Epithelial cell of esophagus (primary cell): ENCODE measurements at regions not wholly inside any gene's neighbourhood (a gene's known extent, or its start where the extent isn't known, plus 50 kb on each side); places are given as distances from the start of the nearest gene placed in this dataset.
A peak's percentile ranks its signal among the peaks of the same experiment; 100 is the strongest.

Experiments used
- DNase-seq: peaks from one replicate; pipeline ENCODE4 v3.0.0; 2010; ENCODE audit warnings: low read depth
- H3K4me3 ChIP-seq: 2 replicates; pipeline ENCODE4 v1.5.1; 2011; ENCODE audit warnings: mild to moderate bottlenecking, low read length, control low read depth
- CTCF ChIP-seq: IDR thresholded peaks from 2 replicates; pipeline ENCODE4 v1.5.1; 2011; ENCODE audit warnings: low read depth, mild to moderate bottlenecking, low read length, control low read depth, inconsistent platforms; ENCODE audit not compliant: insufficient read depth; ENCODE audit errors: missing control alignments

- no peak overlapping the region for H3K4me3 ChIP-seq
- DNase-seq = no peak
- TF ChIP-seq CTCF = no peak
These were observed 434.3 kb upstream of the IGFBP3 start for GRCh38 chr7:46355331-46355730.

- peak; percentile 78 for TF ChIP-seq CTCF
- peak; percentile 68 for DNase-seq
- H3K4me3 ChIP-seq = no peak overlapping the region
These were observed 431.2 kb upstream of the IGFBP3 start for GRCh38 chr7:46352004-46352954.

GRCh38 chr7:46349490-46349889 is 428.4 kb upstream of the IGFBP3 start:
- no peak for TF ChIP-seq CTCF
- no peak overlapping the region for H3K4me3 ChIP-seq
- no peak for DNase-seq

- H3K4me3 ChIP-seq = no peak overlapping the region
- TF ChIP-seq CTCF = no peak
- DNase-seq = peak; percentile 48
These were observed 423.5 kb upstream of the IGFBP3 start for GRCh38 chr7:46344533-46344932.

- TF ChIP-seq CTCF = no peak
- no peak overlapping the region for H3K4me3 ChIP-seq
- no peak for DNase-seq
These were observed 422.7 kb upstream of the IGFBP3 start for GRCh38 chr7:46343802-46344201.

- DNase-seq = no peak
- TF ChIP-seq CTCF = no peak
These were observed 401.9 kb upstream of the IGFBP3 start for GRCh38 chr7:46322937-46323336.

More at GRCh38 chr7:46322937-46323336, 401.9 kb upstream of the IGFBP3 start:
- H3K4me3 ChIP-seq = no peak overlapping the region
